GM21423 (cell line): ENCODE measurements at regions not wholly inside any gene's neighbourhood (a gene's known extent, or its start where the extent isn't known, plus 50 kb on each side); places are given as distances from the start of the nearest gene placed in this dataset.
A peak's percentile ranks its signal among the peaks of the same experiment; 100 is the strongest.

Source experiments
- ATAC-seq: cut with Tn5 transposase; IDR thresholded peaks from one replicate; pipeline ENCODE4 v1.9.1; 2021; ENCODE audit warnings: mild to moderate bottlenecking, moderate library complexity; ENCODE audit not compliant: unreplicated experiment

DNA sequence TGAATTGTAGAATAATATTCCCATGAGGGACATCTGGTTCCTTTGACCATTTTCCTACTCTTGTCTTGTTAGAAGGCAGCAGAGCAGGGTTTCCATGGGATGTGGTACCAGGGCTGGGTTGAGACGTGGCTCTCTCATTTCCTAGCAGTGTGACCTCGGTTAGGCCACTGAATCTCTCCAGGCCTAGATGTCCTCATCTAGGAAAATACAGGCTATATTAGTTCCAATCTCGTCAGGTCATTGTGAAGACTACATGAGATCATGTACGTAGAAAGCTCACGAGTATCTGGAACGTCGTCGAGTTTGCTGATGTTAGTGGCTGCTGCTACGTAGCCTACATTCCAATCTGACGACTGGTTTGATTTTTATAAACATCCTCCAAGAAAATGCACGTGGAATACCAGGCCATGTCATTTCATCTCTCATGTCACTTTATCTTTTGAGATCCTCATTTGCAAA, 278.2 kb upstream of the GATB start:
- ATAC-seq, result no peak

DNA sequence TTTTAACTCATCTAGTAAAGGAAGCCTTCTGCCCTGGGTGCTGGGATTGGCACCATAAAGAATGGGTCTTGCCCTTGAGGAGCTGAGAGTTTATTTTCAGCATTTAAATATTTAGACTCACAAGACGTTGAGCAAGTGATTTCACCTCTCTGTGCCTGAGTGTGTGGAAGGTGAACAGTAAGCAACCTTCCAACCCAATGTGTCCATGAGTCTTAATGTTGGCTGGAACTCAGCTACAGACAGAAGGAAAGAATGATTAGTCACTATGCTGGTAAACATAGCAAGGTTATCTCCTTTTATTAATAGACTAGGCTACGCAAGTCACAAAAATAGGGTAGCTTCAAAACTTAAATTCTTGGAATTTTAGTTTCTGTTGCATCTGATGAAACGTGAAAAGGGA, 277.4 kb upstream of the GATB start:
- ATAC-seq, result no peak

DNA sequence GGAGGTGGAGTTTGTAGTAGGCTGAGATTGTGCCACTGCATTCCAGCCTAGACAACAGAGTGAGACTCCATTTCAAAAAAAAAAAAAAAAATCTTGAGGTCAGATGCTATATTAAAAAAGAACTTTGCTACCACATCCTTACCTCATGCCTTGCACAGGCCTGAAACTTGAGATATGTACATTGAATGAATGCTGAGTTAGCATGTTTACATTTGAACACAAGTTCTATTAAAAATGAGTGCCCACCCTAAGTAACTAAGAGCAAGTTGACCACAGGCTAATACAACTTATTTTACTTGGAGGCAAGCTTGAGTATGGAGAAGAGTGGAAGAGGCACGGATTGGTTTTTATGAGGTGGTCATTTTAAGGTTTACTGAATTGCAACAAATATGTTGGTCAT, 276.6 kb upstream of the GATB start:
- ATAC-seq, result no peak

DNA sequence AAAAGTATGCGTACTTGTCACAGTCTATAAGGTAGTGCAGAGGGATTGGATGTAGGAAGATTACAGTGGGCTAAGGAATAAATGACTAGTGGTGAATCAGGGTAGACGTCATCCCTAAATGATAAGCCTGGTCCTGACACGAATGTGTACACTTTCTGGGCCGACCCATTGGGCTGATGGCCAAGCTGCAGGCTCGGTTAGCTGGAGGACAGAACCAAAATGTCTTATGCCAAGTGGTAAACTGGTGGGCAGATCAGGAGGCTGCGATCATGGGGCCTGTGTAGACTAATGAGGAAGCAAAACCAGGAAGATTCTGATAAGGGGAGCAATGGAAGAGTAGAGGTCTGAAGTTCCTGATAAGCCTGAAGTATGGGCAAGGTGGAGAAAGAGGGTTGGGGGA, 272.8 kb upstream of the GATB start:
- no peak for ATAC-seq

DNA sequence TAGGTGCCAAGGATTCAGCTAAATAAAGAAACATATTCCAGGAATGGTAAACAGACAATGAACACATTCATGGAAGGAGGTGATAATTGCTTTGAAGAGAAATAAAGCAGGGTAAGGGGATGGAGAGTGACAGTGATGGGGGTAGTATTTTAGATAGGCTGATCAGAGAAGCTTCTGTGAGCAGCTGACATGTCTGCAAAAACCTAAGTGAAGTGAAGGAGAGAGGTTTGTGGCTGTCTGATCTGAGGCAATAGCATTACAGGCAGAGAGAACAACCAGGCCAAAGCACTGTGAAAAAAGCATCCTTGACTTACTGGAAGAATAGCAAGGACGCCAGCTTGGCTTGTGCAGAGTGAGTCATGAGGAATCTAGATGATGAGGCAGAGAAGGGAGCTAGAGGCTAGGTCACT, 271.9 kb upstream of the GATB start:
- ATAC-seq, result no peak

DNA sequence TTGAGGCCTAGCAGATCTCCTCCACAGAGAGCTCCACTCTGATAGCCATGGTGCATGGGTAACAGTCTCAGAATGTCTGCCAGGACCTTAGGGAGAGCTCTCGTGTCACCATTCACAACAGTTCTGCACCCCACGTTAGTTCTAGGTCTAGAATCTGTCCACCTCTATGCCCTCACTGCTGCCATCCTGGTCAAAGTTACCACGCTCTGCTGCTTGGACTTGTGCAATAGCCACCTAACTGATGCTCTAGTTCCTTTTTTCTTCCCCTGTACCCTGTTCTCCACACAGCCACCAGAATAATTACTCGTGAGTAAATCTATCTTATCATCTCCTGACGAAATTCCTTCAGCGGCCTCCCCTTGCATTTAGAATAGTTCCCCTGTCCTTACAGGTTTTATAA, 268.8 kb upstream of the GATB start:
- no peak for ATAC-seq

DNA sequence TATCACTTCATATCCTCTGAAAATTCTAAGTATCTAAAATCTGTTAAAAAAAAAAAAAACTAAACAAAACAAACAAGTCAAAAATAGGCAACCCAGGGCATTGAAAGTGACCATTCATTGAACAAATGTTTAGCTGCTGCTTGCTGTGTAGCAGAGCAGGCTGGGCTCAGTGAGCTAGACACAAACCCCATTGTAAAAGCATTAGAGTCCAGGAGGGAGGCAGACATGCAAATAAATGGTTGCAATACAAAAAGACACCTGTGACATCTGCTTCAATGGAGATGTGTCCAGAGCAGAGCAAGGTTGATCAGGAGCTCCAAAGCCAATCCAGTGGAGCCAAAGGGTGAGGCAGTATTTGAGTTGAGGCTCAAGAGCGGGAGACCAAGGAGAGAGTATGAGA, 267.3 kb upstream of the GATB start:
- no peak for ATAC-seq

DNA sequence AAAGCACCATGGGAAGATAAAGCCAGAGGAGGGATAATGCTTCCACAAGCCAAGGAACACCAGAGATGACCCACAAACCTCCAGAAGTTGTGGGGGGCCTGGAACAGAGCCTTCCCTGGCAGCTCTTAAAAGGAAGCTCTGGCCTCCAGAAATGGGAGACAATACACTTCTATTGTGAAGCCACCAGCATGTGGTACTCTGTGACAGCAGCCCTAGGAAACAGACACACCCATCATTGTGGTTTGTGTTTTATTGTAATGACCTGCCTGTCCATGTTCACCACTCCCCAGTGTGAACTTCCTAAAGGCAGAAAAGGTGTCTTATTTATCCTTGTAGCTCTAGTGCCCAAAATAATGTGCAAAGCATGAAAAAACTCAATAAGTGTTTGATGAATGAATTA, 264.1 kb upstream of the GATB start:
- no peak for ATAC-seq

DNA sequence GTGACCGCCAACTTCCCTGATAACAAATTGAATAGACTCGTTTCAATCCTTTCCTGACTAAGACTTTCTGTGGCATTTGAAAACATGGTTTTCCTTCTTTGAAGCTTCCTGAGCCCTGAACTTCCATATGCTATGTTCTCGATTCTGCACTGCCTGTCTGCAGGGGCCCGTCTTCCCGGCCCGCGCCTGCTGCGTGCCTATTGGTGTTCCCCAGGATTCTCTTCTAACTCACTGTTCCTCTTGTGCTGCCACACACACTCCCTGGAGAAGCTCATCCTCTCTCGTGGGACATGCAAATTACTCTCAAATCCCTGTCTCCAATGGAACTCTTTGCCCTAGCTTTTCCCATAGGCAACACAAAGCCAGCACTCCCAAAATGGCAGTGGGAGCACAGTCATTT, 262.9 kb upstream of the GATB start:
- ATAC-seq, result no peak

DNA sequence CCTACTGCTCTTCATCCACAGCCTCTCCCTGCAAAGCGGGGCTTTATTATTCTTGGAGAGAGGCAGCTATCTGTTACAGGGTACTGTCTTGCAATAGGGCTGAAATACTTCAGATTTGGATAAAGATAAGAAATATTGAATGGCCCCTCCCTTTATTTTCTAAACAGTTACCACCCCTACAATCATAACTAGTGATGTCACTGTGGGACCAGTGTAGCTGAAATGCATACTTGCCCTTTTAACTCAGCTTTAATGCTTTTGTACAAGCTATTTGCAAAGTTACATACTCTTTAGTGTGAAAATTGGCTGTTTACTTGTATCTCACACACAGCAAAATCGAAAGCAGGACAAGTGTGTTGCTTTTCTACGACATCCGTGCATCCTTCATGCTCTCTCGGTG, 261.7 kb upstream of the GATB start:
- ATAC-seq, result no peak

DNA sequence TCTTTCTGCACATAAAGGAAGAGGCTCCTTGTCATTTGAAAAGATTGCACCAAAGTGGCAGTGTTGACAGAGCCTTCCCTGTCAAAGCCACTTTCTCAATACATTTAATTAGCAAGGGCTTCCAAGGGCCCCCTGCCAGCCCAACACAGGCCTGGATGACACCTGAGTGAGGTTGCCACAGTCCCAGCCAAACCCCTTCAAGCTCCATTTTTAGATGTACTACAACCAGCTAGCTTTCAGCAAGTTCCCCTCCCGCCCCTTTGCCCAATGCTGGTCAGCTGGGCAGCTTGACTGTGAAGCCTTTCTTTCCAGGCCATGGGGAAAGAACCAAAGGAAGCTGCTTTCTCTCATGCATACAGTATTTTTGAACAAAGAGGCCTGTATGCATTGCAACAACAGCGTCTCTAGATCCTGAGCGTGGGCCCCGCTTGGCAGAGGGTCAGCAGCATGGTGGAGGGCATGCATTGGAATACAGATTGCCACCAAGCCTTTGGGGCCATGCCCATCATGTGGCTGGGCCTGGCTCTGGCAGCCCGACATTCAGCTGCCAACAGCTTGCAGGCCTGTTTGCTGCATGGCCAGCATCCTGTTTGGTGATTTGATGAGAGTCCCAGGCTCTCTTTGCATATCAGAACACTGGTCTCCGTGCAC, 261.1 kb upstream of the GATB start:
- ATAC-seq, result no peak

DNA sequence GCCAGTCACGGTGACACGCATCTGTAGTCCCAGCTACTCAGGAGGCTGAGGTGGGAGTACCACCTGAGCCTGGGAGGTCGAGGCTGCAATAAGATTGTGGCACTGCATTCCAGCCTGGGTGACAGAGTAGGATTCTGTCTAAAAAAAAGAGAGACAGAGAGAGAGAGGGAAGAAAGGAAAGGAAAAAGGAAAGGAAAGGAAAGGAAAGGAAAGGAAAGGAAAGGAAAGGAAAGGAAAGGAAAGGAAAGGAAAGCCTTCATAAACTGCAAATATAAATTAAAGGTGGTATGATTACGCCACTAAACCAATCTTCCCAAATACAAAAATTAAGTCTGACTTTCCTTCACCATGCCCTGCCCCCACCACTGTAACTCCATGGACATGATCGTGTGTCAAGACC, 259.3 kb upstream of the GATB start:
- no peak for ATAC-seq

DNA sequence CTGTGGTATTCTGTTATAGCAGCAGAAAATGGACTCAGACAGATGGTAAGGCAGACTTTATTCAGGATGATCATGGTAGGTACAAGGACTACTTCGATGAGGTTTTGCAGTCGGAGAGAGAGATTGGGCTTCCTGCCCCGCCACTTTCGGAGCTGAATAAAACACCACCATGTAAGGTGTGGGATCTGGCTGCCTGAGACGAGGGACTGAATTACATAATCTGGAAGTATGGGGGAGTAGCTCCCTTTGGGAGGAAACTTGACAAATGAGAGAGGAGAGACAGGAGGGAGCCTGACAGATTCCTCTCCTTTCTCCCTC, 255.5 kb upstream of the GATB start:
- no peak for ATAC-seq

DNA sequence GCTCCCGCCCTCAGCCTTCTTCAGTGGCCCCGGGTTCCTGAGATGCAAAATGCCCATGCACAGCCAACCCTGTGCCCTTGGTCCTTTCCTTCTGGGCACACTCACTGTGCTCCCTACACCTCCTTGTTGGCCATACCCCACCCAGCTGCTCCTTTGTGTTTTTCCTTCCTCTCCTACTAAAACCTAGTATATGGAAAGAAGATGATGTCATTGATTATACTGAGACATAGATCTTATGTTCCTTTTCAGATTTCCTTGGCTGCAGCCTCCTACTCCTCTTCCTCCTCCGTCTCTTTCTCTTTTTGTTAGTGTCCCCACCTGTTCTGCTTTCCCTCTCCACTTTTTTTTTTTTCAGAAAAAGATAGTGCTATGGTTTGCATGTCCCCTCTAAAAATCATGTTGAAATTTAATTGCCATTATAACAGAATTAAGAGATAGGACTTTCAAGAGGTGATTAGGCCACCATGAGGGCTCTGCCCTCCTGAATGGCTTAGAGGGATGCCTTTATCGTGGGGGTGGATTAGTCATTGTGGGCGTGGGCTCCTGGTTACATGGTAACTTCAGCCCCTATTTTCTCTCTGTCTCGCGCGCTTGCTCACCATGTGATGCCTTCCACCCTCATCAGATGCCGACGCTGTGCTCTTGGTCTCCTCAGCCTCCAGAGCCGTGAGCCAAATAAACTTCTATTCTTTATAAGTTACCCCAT, 254.9 kb upstream of the GATB start:
- ATAC-seq, result no peak

DNA sequence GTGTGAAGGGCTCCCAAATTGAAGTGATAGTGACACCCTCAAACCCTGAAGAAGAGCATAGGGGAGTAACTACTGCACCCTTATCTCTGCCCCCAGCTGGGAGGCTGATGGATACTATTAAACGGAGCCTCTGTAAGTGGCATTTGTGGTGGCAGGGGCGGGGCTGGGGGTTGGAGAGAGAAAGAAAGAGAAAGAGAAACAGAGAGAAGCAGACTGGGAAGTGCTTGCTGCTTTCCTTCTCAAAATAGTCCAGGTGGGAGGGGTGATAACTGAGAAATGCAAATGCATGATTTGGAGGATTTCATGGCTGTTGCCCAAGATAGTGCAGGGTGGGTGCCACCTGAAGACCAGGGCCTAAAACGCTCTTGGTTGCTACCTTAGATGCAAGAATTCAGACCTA, 253.5 kb upstream of the GATB start:
- peak; percentile 89 for ATAC-seq

DNA sequence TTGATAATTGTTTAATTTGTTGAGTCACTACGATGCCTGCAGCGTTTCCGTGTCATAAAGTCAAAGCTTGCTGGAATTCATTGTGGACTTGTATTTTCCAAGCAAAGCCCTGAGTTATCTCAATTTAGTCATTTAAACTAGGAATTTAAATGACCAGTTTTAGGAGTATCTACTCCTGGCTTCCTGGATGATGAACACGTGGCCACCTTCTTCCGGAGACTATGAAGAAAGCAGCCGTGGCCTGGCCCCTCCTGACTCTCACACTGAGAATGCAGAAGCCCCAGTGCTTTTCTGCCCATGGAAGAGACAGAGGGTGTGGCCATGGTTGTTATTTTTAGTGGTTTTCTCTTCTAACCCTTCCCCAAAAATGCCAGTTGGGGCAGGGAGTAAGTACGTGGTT, 250.7 kb upstream of the GATB start:
- no peak for ATAC-seq

DNA sequence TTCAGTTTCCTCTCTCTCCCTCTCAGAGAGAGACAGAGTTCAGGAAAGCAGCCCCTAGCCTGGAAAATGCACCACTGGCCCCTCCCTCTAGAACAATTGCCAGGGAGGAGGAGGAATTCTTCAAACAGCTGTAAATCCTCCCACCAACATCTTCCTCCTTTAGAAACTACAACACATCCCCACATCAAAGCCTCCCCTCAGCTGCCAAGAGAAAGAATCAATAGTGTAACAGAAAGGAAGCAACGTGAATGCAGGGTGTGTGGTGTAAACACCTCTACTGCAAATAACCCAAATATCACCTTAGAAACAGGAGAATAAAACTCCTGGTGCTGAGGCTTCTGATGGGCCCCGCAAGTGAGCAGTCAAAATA, 249.9 kb upstream of the GATB start:
- no peak for ATAC-seq

DNA sequence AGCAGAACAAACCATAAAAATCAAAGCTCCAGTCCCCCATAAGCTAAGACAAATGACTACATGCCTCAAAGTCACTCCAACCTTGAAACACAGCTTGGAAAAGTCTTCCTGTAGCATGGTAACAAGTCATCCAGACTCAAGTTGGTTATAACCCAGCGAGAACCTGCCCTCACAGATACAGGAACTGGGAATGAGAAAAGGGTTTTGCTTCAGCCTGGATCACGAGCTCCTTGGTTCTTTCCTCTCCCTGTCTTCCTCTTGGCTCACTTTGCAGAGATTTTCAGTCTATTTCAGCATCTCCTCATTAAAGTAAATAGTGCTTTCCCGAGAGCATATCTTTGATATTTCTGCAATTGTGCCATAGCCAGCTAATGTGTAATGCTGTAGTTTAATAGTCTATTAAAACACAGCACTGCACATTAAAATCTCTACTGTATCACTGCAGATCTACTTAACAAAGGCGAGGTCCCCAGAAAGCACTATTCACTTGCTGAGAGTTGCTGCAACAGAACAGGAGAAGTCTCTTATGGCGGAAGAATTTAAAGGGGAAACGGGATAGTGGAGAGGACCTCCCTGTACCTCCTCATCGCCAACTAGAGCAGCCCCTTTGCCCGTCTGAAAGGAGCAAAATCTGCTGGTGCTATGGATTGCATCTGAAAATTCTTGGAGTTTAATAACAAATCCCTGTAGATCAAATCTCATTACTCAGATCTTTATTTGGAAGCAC, 249.3 kb upstream of the GATB start:
- no peak for ATAC-seq

DNA sequence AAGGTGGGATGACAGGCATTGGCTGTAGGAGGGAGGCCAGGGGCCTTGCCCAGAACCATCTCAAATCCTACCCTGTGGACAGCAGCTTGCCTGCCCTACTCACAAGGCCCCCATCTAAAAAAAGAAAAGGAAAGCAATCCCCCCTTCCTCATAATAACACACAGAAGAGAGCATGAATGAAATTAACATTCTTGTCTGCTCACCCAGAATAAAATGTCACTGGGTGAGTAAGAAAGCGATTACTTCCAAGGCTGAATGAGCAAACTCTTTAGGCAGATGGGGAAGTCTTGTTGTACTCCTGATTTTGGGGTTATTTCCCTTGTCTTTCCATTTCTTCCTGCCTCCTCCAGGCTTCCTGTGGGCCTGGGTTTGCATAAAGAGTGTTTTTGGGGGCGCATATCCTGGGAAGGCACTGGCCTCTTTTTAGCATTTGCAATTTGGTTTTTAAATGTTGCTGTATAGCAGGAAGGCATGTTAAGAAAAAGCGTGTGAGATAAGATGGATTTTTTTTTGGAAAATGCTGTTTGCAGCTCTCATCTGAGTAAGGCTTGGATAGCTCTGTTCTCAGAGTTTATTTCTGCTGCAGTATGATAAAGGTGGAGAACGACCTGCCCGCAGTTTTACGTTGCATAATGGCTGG, 248.3 kb upstream of the GATB start:
- no peak for ATAC-seq

DNA sequence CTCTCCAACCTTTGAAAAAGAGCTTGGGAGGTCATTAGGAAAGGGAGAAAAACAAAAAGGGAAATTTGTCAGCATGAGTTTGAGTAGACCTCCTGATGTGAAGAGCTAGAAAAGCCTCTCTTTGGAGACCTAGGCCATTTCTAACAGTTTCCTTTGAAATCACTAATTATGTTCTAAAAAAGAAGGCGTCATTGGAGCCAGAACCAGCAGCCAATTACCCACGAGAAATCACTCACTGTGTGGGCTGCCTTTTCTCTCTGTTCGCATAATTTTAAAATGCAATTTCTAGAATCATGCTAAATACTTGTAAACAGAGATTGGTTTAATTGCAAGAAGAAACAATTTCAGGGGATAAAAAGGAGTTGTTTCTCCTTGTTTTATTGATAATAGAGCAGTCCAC, 246.3 kb upstream of the GATB start:
- no peak for ATAC-seq

DNA sequence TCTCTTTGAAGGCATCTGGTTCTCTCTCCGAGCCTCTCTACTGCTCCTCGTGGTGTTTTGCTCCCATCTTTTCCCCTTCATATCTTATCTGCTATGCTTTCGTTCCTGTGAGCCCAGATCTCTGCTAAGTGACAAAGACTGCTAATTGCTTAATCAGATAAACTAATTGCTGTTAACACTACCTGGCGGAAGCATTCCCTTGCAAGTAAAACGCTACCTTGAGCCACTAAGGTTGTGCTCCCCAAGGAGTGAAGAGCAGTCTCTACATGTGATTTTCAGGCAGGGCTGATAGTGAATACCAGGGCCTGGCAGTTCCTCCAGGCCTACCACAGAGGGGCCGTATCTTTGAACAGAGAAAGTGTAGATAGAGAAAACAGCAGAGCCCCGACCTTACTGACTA, 244.0 kb upstream of the GATB start:
- ATAC-seq, result no peak

DNA sequence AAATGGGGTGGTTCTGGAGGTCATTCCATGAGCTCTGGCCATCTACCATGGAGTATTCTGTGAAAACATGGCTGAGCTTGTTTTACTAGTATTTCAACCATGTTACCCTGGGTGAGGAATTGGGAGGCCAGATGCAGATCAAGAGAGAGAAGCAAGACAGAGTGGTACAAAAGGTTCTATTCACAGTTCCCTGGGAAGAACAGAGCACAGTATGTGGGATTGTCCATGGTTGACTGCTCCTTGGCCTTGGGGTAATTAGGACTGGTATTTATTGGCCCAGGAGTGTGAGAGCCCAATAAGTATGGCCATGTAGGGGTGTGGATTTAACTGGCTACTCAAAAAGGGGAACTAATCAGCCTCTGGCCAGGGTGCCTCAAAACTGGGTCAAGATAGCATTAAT, 239.7 kb upstream of the GATB start:
- ATAC-seq, result no peak
